ENCODE measurements at regions not wholly inside any gene's neighbourhood (a gene's known extent, or its start where the extent isn't known, plus 50 kb on each side); places are given as distances from the start of the nearest gene placed in this dataset.

GRCh38 chr14:86305058-86305457, 775.1 kb downstream of the FLRT2 start:
- TF ChIP-seq CTCF (IDR thresholded peaks at IDR 0.05) (no peak), POLR2A (IDR thresholded peaks at IDR 0.05) (no peak)

Data from esophagus squamous epithelium (tissue), 4 donors.